GM19193 (cell line): ENCODE measurements at regions not wholly inside any gene's neighbourhood (a gene's known extent, or its start where the extent isn't known, plus 50 kb on each side); places are given as distances from the start of the nearest gene placed in this dataset.

ENCODE experiments used
- POLR2A ChIP-seq: IDR thresholded peaks from 4 replicates; pipeline ENCODE4 v1.6.1; 2011; ENCODE audit not compliant: insufficient read depth, insufficient read length; ENCODE audit errors: extremely low read depth

GRCh38 chr2:38165698-38166097 is 89.7 kb upstream of the CYP1B1 start:
- TF ChIP-seq POLR2A = no peak

GRCh38 chr2:38164881-38165280 is 88.9 kb upstream of the CYP1B1 start:
- TF ChIP-seq POLR2A = no peak

- TF ChIP-seq POLR2A = no peak
Measured at GRCh38 chr2:38163579-38163978, 87.6 kb upstream of the CYP1B1 start.

- TF ChIP-seq POLR2A = no peak
Measured at GRCh38 chr2:38163006-38163405, 87.1 kb upstream of the CYP1B1 start.

GRCh38 chr2:38160516-38160915 is 84.6 kb upstream of the CYP1B1 start:
- TF ChIP-seq POLR2A = no peak

GRCh38 chr2:38159597-38159996 is 83.6 kb upstream of the CYP1B1 start:
- TF ChIP-seq POLR2A = no peak

- no peak for TF ChIP-seq POLR2A
Measured at GRCh38 chr2:38159191-38159590, 83.2 kb upstream of the CYP1B1 start.

- no peak for TF ChIP-seq POLR2A
Measured at GRCh38 chr2:38158378-38159118, 82.6 kb upstream of the CYP1B1 start.

GRCh38 chr2:38156436-38156835 is 80.5 kb upstream of the CYP1B1 start:
- no peak for TF ChIP-seq POLR2A

- TF ChIP-seq POLR2A = no peak
Measured at GRCh38 chr2:38155015-38155414, 79.1 kb upstream of the CYP1B1 start.

GRCh38 chr2:38154395-38154794 is 78.4 kb upstream of the CYP1B1 start:
- no peak for TF ChIP-seq POLR2A

- TF ChIP-seq POLR2A = no peak
Measured at GRCh38 chr2:38153476-38154135, 77.7 kb upstream of the CYP1B1 start.

GRCh38 chr2:38152913-38153312 is 77.0 kb upstream of the CYP1B1 start:
- TF ChIP-seq POLR2A = no peak

- TF ChIP-seq POLR2A = no peak
Measured at GRCh38 chr2:38152035-38152434, 76.1 kb upstream of the CYP1B1 start.

GRCh38 chr2:38149531-38149930 is 73.6 kb upstream of the CYP1B1 start:
- no peak for TF ChIP-seq POLR2A

GRCh38 chr2:38148501-38148900 is 72.5 kb upstream of the CYP1B1 start:
- TF ChIP-seq POLR2A = no peak
